HFF-Myc (cell line): ENCODE measurements at regions not wholly inside any gene's neighbourhood (a gene's known extent, or its start where the extent isn't known, plus 50 kb on each side); places are given as distances from the start of the nearest gene placed in this dataset.
A peak's percentile ranks its signal among the peaks of the same experiment; 100 is the strongest.

Experiments used
- DNase-seq: peaks from one replicate; pipeline ENCODE4 v3.0.0-alpha.2; 2011; ENCODE audit warnings: low read depth; ENCODE audit errors: extremely low read depth
- H3K4me3 ChIP-seq: replicated peaks from 2 replicates; pipeline ENCODE4 v1.5.1; 2011; ENCODE audit warnings: low read depth, mild to moderate bottlenecking, control low read depth, low read length
- CTCF ChIP-seq: IDR thresholded peaks from 2 replicates; pipeline ENCODE4 v1.5.1; 2012; ENCODE audit warnings: mild to moderate bottlenecking, low read depth, low read length, control low read depth; ENCODE audit errors: missing control alignments

DNA sequence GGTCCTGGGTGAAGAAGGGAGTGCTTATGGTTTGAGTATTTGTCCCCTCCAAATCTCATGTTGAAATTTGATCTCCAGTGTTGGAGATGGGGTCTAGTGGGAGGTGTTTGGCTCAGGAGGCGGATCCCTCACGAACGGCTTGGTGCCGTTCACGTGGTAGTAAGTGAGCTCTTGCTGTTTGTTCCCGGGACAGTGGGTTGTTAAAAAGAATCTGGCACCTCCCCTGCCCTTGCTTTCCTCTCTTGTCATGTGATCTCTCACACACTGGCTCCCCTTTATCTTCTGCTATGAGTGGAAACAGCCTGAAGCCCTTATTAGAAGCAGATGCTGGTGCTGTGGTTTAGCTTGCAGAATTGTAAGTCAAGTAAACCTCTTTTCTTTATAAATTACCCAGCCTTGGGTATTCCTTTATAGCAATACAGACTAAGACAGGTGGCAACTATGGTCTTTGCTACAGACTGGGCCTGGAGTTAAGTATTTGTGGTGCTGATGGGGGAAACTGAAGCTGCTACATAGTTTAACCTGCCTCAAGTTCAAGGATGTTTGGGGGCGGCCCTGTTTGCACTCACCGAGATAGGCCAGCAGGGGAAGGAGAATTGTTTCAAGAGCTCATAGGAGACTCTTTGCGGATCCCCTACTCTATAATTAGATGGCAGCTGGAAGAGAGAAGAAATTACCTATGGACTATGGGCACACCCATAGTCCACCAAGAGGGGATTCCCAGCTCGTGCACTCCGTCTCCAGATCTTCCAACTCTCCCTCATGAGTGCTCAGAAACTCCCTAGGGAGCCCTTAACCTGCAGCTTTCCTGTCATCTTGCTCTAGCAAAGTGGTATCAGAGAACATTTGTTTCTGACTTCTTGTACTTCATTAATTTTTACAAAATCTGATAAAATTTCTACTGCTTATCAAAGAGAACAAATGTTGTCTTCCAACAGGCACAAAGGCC, 164.6 kb downstream of the SLC15A5 start:
- DNase-seq, result peak; percentile 19
- H3K4me3 ChIP-seq, result no peak overlapping the region
- TF ChIP-seq CTCF, result no peak

- no peak for DNase-seq
- TF ChIP-seq CTCF, result no peak
- H3K4me3 ChIP-seq, result no peak overlapping the region
Measured at GRCh38 chr12:16112130-16112529, 165.4 kb downstream of the SLC15A5 start.

- DNase-seq, result no peak
- TF ChIP-seq CTCF, result no peak
Measured at GRCh38 chr12:16110596-16110995, 166.9 kb downstream of the SLC15A5 start.

DNA sequence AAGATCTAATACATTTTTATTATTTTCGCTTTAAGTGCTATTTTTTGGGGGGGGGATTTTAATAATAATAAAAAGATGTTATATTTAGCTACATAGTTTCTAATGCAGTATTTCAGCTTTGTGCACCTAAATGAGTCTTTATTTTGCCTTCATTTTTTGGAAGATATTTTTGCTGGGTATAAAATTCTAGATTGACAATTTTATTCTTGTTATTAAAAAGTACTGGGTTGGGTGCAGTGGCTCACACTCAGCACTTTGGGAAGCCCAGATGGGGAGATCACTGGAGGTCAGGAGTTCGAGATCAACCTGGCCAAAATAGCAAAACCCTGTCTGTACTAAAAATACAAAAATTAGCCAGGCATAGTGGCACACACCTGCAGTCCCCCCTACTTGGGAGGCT, 173.6 kb downstream of the SLC15A5 start:
- no peak for TF ChIP-seq CTCF
- DNase-seq, result no peak
- no peak overlapping the region for H3K4me3 ChIP-seq

More at GRCh38 chr12:16110596-16110995, 166.9 kb downstream of the SLC15A5 start:
- no peak overlapping the region for H3K4me3 ChIP-seq

GRCh38 chr12:16100206-16100605, 177.3 kb downstream of the SLC15A5 start:
- no peak for DNase-seq
- no peak for TF ChIP-seq CTCF
- H3K4me3 ChIP-seq, result no peak overlapping the region

DNA sequence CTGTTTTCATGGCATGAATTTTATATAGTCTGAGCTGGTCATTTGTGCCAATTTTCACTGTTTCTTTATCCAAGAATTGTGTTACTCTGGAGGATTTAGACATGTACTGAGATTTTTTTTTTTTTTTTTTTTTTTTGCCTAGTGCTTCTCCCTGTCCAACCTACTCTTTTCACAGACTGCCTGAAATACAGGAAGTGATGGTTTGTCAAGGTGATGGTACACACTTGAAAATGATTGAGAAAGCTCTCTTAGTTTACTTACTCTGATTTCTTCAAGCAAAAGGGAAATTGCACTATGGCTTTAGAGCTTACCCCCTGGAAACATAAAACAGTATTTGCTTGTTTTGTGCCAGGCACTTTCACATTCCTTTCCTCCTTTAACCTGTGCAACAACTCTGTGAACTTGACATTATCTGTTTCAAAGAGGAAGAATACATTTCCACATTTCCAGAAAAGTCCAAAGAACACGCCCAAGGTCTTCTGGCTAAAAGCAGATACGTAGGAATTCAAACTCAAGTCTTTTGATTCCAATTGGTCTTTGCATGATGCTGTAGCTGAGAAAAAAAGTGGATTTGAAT, 181.1 kb downstream of the SLC15A5 start:
- H3K4me3 ChIP-seq, result no peak overlapping the region
- no peak for TF ChIP-seq CTCF
- no peak for DNase-seq
